ENCODE measurements at regions not wholly inside any gene's neighbourhood (a gene's known extent, or its start where the extent isn't known, plus 50 kb on each side); places are given as distances from the start of the nearest gene placed in this dataset.

- TF ChIP-seq CTCF (IDR thresholded peaks at IDR 0.05; ENCODE audit: borderline replicate concordance, extremely low read depth, low read length, poor library complexity, severe bottlenecking) (no peak), EZH2 (IDR thresholded peaks at IDR 0.05; ENCODE audit: borderline replicate concordance, low read depth, low read length, severe bottlenecking) (no peak)
Measured at GRCh38 chr4:23371533-23371932, 518.3 kb downstream of the PPARGC1A start.

Measured in DND-41 (cell line).